ENCODE measurements at regions not wholly inside any gene's neighbourhood (a gene's known extent, or its start where the extent isn't known, plus 50 kb on each side); places are given as distances from the start of the nearest gene placed in this dataset.

DNA sequence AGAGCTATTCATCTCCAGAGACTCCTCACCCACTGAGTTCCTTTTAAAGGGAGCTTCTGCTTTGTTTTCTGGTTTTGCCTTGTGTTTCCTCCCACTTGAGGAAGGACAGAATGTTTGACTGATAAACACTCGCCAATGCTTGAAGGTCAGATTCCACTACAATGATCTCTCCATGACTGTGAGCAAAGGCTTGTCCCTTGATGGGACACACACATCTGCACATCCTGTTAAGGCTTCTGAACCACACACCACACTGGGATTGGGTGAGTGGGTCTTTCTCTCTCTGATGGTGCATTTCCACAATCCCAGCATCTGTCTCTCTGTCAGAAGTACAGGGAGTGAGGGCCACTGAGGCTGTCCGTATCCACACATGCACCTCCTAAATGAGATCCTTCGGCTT lies 245.3 kb downstream of the IRS2 start:
- TF ChIP-seq CSDC2 (CRISPR knock-in tag; IDR thresholded peaks at IDR 0.05): no peak
- TF ChIP-seq ARNTL (CRISPR knock-in tag; IDR thresholded peaks at IDR 0.05; ENCODE audit: borderline replicate concordance, low read depth): no peak
- no peak for TF ChIP-seq GLIS3 (CRISPR knock-in tag; IDR thresholded peaks at IDR 0.05)
- no peak for ATAC-seq

DNA sequence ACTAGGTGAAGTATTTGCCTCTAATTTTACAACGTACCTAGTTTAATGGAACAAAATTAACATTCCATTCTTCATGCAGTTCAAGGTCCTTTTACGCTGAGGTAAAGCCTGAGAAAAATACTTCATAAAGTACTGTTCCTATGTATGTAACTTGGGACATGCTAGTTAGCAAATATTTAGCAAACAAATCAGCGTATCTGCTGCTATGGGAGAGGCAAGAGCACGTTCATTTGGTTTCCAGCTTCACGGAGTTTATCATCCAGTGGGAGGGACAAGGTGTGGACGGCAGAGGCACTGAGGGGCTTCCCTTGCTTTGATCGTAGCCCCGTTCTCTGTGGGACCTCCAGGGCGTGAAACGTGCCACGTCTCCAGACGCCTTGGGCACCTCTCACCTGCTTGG lies 248.8 kb downstream of the IRS2 start:
- TF ChIP-seq ZNF8 (CRISPR knock-in tag; IDR thresholded peaks at IDR 0.05) (no peak), ZNF70 (CRISPR knock-in tag; IDR thresholded peaks at IDR 0.05) (no peak), TCF4 (CRISPR knock-in tag; IDR thresholded peaks at IDR 0.05; ENCODE audit: borderline replicate concordance) (no peak), ZFP30 (CRISPR knock-in tag; IDR thresholded peaks at IDR 0.05) (no peak)
- TF ChIP-seq, protein P1, sequence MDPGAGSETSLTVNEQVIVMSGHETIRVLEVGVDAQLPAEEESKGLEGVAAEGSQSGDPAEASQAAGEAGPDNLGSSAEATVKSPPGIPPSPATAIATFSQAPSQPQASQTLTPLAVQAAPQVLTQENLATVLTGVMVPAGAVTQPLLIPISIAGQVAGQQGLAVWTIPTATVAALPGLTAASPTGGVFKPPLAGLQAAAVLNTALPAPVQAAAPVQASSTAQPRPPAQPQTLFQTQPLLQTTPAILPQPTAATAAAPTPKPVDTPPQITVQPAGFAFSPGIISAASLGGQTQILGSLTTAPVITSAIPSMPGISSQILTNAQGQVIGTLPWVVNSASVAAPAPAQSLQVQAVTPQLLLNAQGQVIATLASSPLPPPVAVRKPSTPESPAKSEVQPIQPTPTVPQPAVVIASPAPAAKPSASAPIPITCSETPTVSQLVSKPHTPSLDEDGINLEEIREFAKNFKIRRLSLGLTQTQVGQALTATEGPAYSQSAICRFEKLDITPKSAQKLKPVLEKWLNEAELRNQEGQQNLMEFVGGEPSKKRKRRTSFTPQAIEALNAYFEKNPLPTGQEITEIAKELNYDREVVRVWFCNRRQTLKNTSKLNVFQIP (CRISPR knock-in tag; IDR thresholded peaks at IDR 0.05; ENCODE audit: borderline replicate concordance, low read depth): no peak
- TF ChIP-seq, protein P2, sequence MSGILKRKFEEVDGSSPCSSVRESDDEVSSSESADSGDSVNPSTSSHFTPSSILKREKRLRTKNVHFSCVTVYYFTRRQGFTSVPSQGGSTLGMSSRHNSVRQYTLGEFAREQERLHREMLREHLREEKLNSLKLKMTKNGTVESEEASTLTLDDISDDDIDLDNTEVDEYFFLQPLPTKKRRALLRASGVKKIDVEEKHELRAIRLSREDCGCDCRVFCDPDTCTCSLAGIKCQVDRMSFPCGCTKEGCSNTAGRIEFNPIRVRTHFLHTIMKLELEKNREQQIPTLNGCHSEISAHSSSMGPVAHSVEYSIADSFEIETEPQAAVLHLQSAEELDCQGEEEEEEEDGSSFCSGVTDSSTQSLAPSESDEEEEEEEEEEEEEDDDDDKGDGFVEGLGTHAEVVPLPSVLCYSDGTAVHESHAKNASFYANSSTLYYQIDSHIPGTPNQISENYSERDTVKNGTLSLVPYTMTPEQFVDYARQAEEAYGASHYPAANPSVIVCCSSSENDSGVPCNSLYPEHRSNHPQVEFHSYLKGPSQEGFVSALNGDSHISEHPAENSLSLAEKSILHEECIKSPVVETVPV (CRISPR knock-in tag; IDR thresholded peaks at IDR 0.05): no peak
- ATAC-seq: no peak

DNA sequence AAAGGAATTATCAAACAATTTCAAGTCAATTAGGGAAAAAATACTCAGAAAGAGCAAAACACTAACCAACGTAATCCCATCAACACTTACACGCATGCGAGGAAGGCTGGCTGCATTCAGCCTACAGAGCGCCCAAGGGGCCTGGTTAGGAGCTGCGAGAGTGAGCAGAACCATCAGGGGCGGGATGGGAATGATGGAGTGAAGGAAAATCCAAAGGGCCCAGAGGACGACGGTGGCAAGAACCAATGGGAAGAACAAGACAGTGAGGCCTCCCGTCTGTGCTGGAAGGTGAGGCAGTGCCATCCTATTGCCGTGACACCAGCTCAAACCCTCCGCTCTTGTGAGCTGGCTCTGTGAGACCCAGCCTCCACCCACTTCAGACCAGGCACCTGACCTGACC lies 253.0 kb downstream of the IRS2 start:
- ATAC-seq: no peak
- no peak for TF ChIP-seq ZFP30 (CRISPR knock-in tag; IDR thresholded peaks at IDR 0.05)
- TF ChIP-seq, protein P3, sequence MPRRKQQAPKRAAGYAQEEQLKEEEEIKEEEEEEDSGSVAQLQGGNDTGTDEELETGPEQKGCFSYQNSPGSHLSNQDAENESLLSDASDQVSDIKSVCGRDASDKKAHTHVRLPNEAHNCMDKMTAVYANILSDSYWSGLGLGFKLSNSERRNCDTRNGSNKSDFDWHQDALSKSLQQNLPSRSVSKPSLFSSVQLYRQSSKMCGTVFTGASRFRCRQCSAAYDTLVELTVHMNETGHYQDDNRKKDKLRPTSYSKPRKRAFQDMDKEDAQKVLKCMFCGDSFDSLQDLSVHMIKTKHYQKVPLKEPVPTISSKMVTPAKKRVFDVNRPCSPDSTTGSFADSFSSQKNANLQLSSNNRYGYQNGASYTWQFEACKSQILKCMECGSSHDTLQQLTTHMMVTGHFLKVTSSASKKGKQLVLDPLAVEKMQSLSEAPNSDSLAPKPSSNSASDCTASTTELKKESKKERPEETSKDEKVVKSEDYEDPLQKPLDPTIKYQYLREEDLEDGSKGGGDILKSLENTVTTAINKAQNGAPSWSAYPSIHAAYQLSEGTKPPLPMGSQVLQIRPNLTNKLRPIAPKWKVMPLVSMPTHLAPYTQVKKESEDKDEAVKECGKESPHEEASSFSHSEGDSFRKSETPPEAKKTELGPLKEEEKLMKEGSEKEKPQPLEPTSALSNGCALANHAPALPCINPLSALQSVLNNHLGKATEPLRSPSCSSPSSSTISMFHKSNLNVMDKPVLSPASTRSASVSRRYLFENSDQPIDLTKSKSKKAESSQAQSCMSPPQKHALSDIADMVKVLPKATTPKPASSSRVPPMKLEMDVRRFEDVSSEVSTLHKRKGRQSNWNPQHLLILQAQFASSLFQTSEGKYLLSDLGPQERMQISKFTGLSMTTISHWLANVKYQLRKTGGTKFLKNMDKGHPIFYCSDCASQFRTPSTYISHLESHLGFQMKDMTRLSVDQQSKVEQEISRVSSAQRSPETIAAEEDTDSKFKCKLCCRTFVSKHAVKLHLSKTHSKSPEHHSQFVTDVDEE (CRISPR knock-in tag; IDR thresholded peaks at IDR 0.05): no peak
- TF ChIP-seq TCF4 (CRISPR knock-in tag; IDR thresholded peaks at IDR 0.05; ENCODE audit: borderline replicate concordance): no peak
- TF ChIP-seq GLIS3 (CRISPR knock-in tag; IDR thresholded peaks at IDR 0.05): no peak
- TF ChIP-seq, protein P4, sequence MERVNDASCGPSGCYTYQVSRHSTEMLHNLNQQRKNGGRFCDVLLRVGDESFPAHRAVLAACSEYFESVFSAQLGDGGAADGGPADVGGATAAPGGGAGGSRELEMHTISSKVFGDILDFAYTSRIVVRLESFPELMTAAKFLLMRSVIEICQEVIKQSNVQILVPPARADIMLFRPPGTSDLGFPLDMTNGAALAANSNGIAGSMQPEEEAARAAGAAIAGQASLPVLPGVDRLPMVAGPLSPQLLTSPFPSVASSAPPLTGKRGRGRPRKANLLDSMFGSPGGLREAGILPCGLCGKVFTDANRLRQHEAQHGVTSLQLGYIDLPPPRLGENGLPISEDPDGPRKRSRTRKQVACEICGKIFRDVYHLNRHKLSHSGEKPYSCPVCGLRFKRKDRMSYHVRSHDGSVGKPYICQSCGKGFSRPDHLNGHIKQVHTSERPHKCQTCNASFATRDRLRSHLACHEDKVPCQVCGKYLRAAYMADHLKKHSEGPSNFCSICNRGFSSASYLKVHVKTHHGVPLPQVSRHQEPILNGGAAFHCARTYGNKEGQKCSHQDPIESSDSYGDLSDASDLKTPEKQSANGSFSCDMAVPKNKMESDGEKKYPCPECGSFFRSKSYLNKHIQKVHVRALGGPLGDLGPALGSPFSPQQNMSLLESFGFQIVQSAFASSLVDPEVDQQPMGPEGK (CRISPR knock-in tag; IDR thresholded peaks at IDR 0.05; ENCODE audit: borderline replicate concordance): no peak
- no peak for TF ChIP-seq TOX (CRISPR knock-in tag; IDR thresholded peaks at IDR 0.05; ENCODE audit: borderline replicate concordance)
- TF ChIP-seq ZNF70 (CRISPR knock-in tag; IDR thresholded peaks at IDR 0.05): no peak
- TF ChIP-seq, protein P1 (CRISPR knock-in tag; IDR thresholded peaks at IDR 0.05; ENCODE audit: borderline replicate concordance, low read depth): no peak
- TF ChIP-seq ZNF565 (CRISPR knock-in tag; conservative IDR thresholded peaks at IDR 0.05; ENCODE audit: low read depth): no peak
- TF ChIP-seq, protein P5, sequence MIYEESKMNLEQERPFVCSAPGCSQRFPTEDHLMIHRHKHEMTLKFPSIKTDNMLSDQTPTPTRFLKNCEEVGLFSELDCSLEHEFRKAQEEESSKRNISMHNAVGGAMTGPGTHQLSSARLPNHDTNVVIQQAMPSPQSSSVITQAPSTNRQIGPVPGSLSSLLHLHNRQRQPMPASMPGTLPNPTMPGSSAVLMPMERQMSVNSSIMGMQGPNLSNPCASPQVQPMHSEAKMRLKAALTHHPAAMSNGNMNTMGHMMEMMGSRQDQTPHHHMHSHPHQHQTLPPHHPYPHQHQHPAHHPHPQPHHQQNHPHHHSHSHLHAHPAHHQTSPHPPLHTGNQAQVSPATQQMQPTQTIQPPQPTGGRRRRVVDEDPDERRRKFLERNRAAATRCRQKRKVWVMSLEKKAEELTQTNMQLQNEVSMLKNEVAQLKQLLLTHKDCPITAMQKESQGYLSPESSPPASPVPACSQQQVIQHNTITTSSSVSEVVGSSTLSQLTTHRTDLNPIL (CRISPR knock-in tag; IDR thresholded peaks at IDR 0.05; ENCODE audit: low read depth): no peak
- no peak for TF ChIP-seq ARNTL (CRISPR knock-in tag; IDR thresholded peaks at IDR 0.05; ENCODE audit: borderline replicate concordance, low read depth)
- no peak for TF ChIP-seq ZC3H10 (CRISPR knock-in tag; IDR thresholded peaks at IDR 0.05)

DNA sequence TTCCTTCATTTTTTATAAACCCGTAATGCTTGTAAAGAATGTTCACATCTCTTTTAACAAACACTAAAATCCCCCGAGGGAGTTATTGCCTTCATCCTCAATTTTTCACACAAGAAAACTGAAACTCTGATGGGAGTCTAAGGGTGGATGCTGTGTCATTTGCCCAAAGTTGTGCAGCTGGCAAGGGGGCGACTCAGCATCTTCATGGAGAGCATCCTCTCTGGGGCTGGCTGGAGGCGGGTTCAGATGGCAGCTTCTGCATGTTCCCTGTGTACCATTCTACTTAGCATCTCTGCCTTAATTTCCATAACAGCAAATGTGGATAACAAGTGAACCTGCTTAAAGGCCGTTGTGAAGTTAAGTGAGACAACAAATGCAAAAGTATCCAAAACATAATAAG lies 256.4 kb downstream of the IRS2 start:
- TF ChIP-seq, protein P1 (CRISPR knock-in tag; IDR thresholded peaks at IDR 0.05; ENCODE audit: borderline replicate concordance, low read depth): no peak
- no peak for TF ChIP-seq ZNF8 (CRISPR knock-in tag; IDR thresholded peaks at IDR 0.05)
- TF ChIP-seq RARB (CRISPR knock-in tag; IDR thresholded peaks at IDR 0.05): no peak
- no peak for TF ChIP-seq TCF4 (CRISPR knock-in tag; IDR thresholded peaks at IDR 0.05; ENCODE audit: borderline replicate concordance)
- TF ChIP-seq ARNTL (CRISPR knock-in tag; IDR thresholded peaks at IDR 0.05; ENCODE audit: borderline replicate concordance, low read depth): no peak
- no peak for TF ChIP-seq CSDC2 (CRISPR knock-in tag; IDR thresholded peaks at IDR 0.05)
- ATAC-seq: no peak
